HepG2 (cell line): ENCODE measurements at regions not wholly inside any gene's neighbourhood (a gene's known extent, or its start where the extent isn't known, plus 50 kb on each side); places are given as distances from the start of the nearest gene placed in this dataset.

Source experiments
- ATAC-seq: fragments of 200-7000 bp; cut with Tn5 transposase; 3 replicates; pipeline ENCODE4 v1.9.1; 2020; ENCODE audit warnings: mild to moderate bottlenecking, moderate library complexity
- BruUV-seq: library from RNA; stranded (reverse); fragments of 400-500 nt; replicated peaks from 2 replicates; lab custom pipeline; 2021; lab: Mats Ljungman, UMichigan
- CTCF ChIA-PET: fragments of 300-600 bp; formaldehyde crosslinking; extraction: SDS; loops from one replicate; lab custom pipeline; 2021; ENCODE audit warnings: low total read pairs, inconsistent platforms, low intra/inter-chr PET ratio; lab: Yijun Ruan, JAX
- POLR2A ChIA-PET: fragments of 350-600 bp; sonication (Branson Sonifier 250); formaldehyde crosslinking; loops from one replicate; lab custom pipeline; 2020; ENCODE audit warnings: antibody characterized with exemption, inconsistent platforms; lab: Yijun Ruan, JAX
- DNase-seq: peaks from one replicate; pipeline ENCODE4 v3.0.0-alpha.2; 2015; ENCODE audit warnings: low spot score
- FAIRE-seq: peaks from 3 replicates; lab custom pipeline; 2011; peaks lifted over from hg19 to GRCh38; lab: Jason Lieb, UNC
- H2AFZ ChIP-seq: one replicate; pipeline ENCODE4 v1.6.1; 2011; ENCODE audit warnings: low read length, inconsistent platforms
- H3K27ac ChIP-seq: fragments of 300-600 bp; 3 replicates; pipeline ENCODE4 v1.8.0; 2011; ENCODE audit warnings: mixed run types, mild to moderate bottlenecking, mixed read lengths, low read length, inconsistent platforms; ENCODE audit not compliant: insufficient read depth; ENCODE audit errors: extremely low read length
- H3K27me3 ChIP-seq, 2 experiments: fragments of 200-600 bp in 1 of 2; 2 replicates in 1 of 2; 3 replicates in 1 of 2; pipeline versions ENCODE4 v1.6.0 to v1.8.0; 2011; ENCODE audit warnings: low read length in 2 of 2, mild to moderate bottlenecking in 2 of 2, moderate library complexity in 2 of 2, inconsistent platforms in 1 of 2; ENCODE audit not compliant: insufficient read depth in 2 of 2, control insufficient read depth in 1 of 2
- H3K36me3 ChIP-seq, 2 experiments: fragments of 200-600 bp in 1 of 2; replicated peaks in 1 of 2; 2 replicates in 1 of 2; 3 replicates in 1 of 2; pipeline versions ENCODE4 v1.5.1 to v1.8.0; 2011; ENCODE audit warnings: low read length in 2 of 2, inconsistent platforms in 1 of 2; ENCODE audit not compliant: insufficient read depth in 2 of 2, control insufficient read depth in 1 of 2
- H3K4me1 ChIP-seq: 2 replicates; pipeline ENCODE4 v1.5.1; 2012; ENCODE audit warnings: low read length, inconsistent platforms; ENCODE audit not compliant: insufficient read depth
- H3K4me2 ChIP-seq: 2 replicates; pipeline ENCODE4 v1.6.0; 2011; ENCODE audit warnings: low read depth, low read length, inconsistent platforms
- H3K4me3 ChIP-seq, 3 experiments: fragments of 200-600 bp in 1 of 3; sonication (generic), shearing (Covaris generic) in 1 of 3; replicated peaks in 1 of 3; 2 replicates each; pipeline ENCODE4 v1.5.1; 2011 to 2016; ENCODE audit warnings: low read length in 3 of 3, inconsistent platforms in 2 of 3, low read depth in 2 of 3, mild to moderate bottlenecking in 2 of 3, control low read depth in 1 of 3, mixed read lengths in 1 of 3; ENCODE audit not compliant: insufficient read depth in 1 of 3
- H3K79me2 ChIP-seq: one replicate; pipeline ENCODE4 v1.6.1; 2011; ENCODE audit warnings: low read length, inconsistent platforms; ENCODE audit not compliant: insufficient read depth
- H3K9ac ChIP-seq: 2 replicates; pipeline ENCODE4 v1.6.0; 2011; ENCODE audit warnings: mild to moderate bottlenecking, low read depth, low read length, inconsistent platforms; ENCODE audit not compliant: insufficient read depth
- H3K9me3 ChIP-seq: 2 replicates; pipeline ENCODE4 v1.5.1; 2012; ENCODE audit warnings: mild to moderate bottlenecking, low read length
- H4K20me1 ChIP-seq: 2 replicates; pipeline ENCODE4 v1.6.0; 2011; ENCODE audit warnings: inconsistent platforms, mild to moderate bottlenecking, low read length, moderate library complexity; ENCODE audit not compliant: insufficient read depth
- ETV5 ChIP-seq: IDR thresholded peaks from 2 replicates; pipeline ENCODE4 v1.6.1; 2018; ENCODE audit warnings: missing biosample characterization, missing genetic modification reagents, inconsistent platforms, borderline replicate concordance
- GTF3A ChIP-seq: sonication (generic); formaldehyde crosslinking; conservative IDR thresholded peaks from 2 replicates; pipeline ENCODE4 v1.4.0; 2020; ENCODE audit warnings: mild to moderate bottlenecking, missing genetic modification reagents
- HES4 ChIP-seq: sonication (generic); formaldehyde crosslinking; IDR thresholded peaks from 2 replicates; pipeline ENCODE4 v1.9.0; 2021; ENCODE audit warnings: mild to moderate bottlenecking, missing genetic modification reagents, borderline replicate concordance
- JARID2 ChIP-seq: sonication (generic); formaldehyde crosslinking; IDR thresholded peaks from 2 replicates; pipeline ENCODE4 v1.8.1; 2023; ENCODE audit warnings: missing genetic modification reagents, inconsistent platforms; ENCODE audit not compliant: insufficient replicate concordance
- KLF9 ChIP-seq: IDR thresholded peaks from 2 replicates; pipeline ENCODE4 v1.6.1; 2016; ENCODE audit warnings: low read depth
- PRPF4 ChIP-seq: fragments of 200-400 bp; formaldehyde crosslinking; IDR thresholded peaks from 2 replicates; pipeline ENCODE4 v1.6.1; 2016; ENCODE audit warnings: low read length, low read depth; ENCODE audit not compliant: poor library complexity, severe bottlenecking
- RFX1 ChIP-seq: fragments of 450-650 bp; IDR thresholded peaks from 2 replicates; pipeline ENCODE4 v1.6.1; 2017
- RFXAP ChIP-seq: sonication (generic); formaldehyde crosslinking; IDR thresholded peaks from 2 replicates; pipeline ENCODE4 v1.4.0; 2020; ENCODE audit warnings: missing genetic modification reagents, borderline replicate concordance
- STAG1 ChIP-seq: sonication (generic); formaldehyde crosslinking; IDR thresholded peaks from 2 replicates; pipeline ENCODE4 v1.4.0; 2020; ENCODE audit warnings: missing genetic modification reagents
- TOPORS ChIP-seq: sonication (generic); formaldehyde crosslinking; IDR thresholded peaks from 2 replicates; pipeline ENCODE4 v1.8.0; 2023; ENCODE audit warnings: mild to moderate bottlenecking, missing genetic modification reagents
- ZNF274 ChIP-seq: sonication (generic); formaldehyde crosslinking; IDR thresholded peaks from 2 replicates; pipeline ENCODE4 v1.5.1; 2020; ENCODE audit warnings: mild to moderate bottlenecking, missing genetic modification reagents
- ZNF7 ChIP-seq: IDR thresholded peaks from 2 replicates; pipeline ENCODE4 v1.6.1; 2016; ENCODE audit warnings: missing biosample characterization, missing genetic modification reagents
- ZSCAN21 ChIP-seq: sonication (generic); formaldehyde crosslinking; IDR thresholded peaks from 2 replicates; pipeline ENCODE4 v1.8.0; 2022; ENCODE audit warnings: mild to moderate bottlenecking, missing genetic modification reagents, moderate library complexity, borderline replicate concordance
- WGBS: methylation state at CpG from one replicate; pipeline ENCODE4 v1.1.6; 2017; ENCODE audit warnings: low lambda C conversion rate; 5-methylcytosine and 5-hydroxymethylcytosine counted together
- in situ Hi-C: cut with HindIII; loops from 2 replicates; pipeline ENCODE4 v1.10.0; 2017; ENCODE audit warnings: low pct_unique_long_range_greater_than_20kb; ENCODE audit not compliant: extremely low pct_ligation_motif_present
- intact Hi-C: fragments of 100-400 bp; cut with micrococcal nuclease; formaldehyde crosslinking; loops from one replicate; pipeline ENCODE4 v1.10.0; 2022; ENCODE audit not compliant: unreplicated experiment
- TF ChIP-seq, protein P1 (sequence below), 2 experiments: IDR thresholded peaks; 2 replicates each; pipeline ENCODE4 v1.6.1; 2011 to 2012; ENCODE audit warnings: low read length in 2 of 2, borderline replicate concordance in 1 of 2, low read depth in 1 of 2, mild to moderate bottlenecking in 1 of 2, moderate library complexity in 1 of 2
- TF ChIP-seq, protein P2 (sequence below): sonication (generic); formaldehyde crosslinking; IDR thresholded peaks from 2 replicates; pipeline ENCODE4 v1.8.0; 2022; ENCODE audit warnings: mild to moderate bottlenecking, missing genetic modification reagents, moderate library complexity
- TF ChIP-seq, protein P3 (sequence below): sonication (generic); formaldehyde crosslinking; IDR thresholded peaks from 2 replicates; pipeline ENCODE4 v1.8.0; 2022; ENCODE audit warnings: mild to moderate bottlenecking, missing genetic modification reagents, borderline replicate concordance
- TF ChIP-seq, protein P4 (sequence below): sonication (generic); formaldehyde crosslinking; IDR thresholded peaks from 2 replicates; pipeline ENCODE4 v1.5.0; 2020; ENCODE audit warnings: mild to moderate bottlenecking, missing genetic modification reagents
- TF ChIP-seq, protein P5 (sequence below): sonication (generic); IDR thresholded peaks from 2 replicates; pipeline ENCODE4 v1.6.1; 2016; ENCODE audit warnings: low read depth, borderline replicate concordance

DNA sequence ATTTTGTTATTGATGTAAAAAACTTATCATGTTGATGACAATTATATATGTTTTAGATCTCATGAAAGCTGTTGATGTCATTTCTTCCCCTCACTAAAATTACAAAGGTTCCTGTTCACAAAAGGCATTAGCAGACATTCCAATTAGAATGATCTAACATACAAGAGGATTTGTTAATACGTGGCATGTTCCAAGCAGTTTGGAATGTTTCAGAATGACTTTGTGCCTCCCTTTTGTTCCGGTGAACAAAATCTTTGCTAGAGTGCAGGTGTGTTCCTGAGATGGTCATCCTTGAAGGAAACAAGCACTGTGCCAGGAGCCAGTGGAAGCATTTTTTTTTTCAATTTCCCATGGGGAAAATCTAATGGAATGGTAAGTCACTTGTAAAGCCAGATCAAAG, 108.0 kb upstream of the KCTD3 start:
- Histone ChIP-seq H3K9me3 (no peaks in the 10 kb centered on the region), H3K4me2 (no peak overlapping the region), H3K36me3 (no peaks in the 10 kb centered on the region), H2AFZ (no peak overlapping the region), H3K4me3 (no peak overlapping the region), H3K9ac (no peak overlapping the region), H4K20me1 (no peaks in the 10 kb centered on the region), H3K27ac (no peak overlapping the region), H3K4me1 (no peaks in the 10 kb centered on the region), H3K79me2 (no peaks in the 10 kb centered on the region), H3K27me3 (no peaks in the 10 kb centered on the region)
- POLR2A ChIA-PET = no interaction called here
- DNase-seq (no peak), ATAC-seq (no peak), FAIRE-seq (no peak)
- in situ Hi-C loops = no loop called here
- CTCF ChIA-PET = no interaction called here
- no TSS peak for BruUV-seq
- TF ChIP-seq PRPF4 (no peak), ZSCAN21 (no peak), RFXAP (CRISPR knock-in tag) (no peak), TOPORS (CRISPR knock-in tag) (no peak), HES4 (CRISPR knock-in tag) (no peak), ZNF274 (CRISPR knock-in tag) (no peak), GTF3A (CRISPR knock-in tag) (no peak), ETV5 (CRISPR knock-in tag) (no peak), JARID2 (no peak), STAG1 (no peak), RFX1 (no peak), KLF9 (CRISPR knock-in tag) (no peak), ZNF7 (CRISPR knock-in tag) (no peak)
- TF ChIP-seq, protein P1, sequence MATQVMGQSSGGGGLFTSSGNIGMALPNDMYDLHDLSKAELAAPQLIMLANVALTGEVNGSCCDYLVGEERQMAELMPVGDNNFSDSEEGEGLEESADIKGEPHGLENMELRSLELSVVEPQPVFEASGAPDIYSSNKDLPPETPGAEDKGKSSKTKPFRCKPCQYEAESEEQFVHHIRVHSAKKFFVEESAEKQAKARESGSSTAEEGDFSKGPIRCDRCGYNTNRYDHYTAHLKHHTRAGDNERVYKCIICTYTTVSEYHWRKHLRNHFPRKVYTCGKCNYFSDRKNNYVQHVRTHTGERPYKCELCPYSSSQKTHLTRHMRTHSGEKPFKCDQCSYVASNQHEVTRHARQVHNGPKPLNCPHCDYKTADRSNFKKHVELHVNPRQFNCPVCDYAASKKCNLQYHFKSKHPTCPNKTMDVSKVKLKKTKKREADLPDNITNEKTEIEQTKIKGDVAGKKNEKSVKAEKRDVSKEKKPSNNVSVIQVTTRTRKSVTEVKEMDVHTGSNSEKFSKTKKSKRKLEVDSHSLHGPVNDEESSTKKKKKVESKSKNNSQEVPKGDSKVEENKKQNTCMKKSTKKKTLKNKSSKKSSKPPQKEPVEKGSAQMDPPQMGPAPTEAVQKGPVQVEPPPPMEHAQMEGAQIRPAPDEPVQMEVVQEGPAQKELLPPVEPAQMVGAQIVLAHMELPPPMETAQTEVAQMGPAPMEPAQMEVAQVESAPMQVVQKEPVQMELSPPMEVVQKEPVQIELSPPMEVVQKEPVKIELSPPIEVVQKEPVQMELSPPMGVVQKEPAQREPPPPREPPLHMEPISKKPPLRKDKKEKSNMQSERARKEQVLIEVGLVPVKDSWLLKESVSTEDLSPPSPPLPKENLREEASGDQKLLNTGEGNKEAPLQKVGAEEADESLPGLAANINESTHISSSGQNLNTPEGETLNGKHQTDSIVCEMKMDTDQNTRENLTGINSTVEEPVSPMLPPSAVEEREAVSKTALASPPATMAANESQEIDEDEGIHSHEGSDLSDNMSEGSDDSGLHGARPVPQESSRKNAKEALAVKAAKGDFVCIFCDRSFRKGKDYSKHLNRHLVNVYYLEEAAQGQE (IDR thresholded peaks at IDR 0.05; ENCODE audit: borderline replicate concordance in 1 of 2, low read depth in 1 of 2, low read length in 2 of 2) = no peak
- TF ChIP-seq, protein P2, sequence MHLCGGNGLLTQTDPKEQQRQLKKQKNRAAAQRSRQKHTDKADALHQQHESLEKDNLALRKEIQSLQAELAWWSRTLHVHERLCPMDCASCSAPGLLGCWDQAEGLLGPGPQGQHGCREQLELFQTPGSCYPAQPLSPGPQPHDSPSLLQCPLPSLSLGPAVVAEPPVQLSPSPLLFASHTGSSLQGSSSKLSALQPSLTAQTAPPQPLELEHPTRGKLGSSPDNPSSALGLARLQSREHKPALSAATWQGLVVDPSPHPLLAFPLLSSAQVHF = no peak
- TF ChIP-seq, protein P3, sequence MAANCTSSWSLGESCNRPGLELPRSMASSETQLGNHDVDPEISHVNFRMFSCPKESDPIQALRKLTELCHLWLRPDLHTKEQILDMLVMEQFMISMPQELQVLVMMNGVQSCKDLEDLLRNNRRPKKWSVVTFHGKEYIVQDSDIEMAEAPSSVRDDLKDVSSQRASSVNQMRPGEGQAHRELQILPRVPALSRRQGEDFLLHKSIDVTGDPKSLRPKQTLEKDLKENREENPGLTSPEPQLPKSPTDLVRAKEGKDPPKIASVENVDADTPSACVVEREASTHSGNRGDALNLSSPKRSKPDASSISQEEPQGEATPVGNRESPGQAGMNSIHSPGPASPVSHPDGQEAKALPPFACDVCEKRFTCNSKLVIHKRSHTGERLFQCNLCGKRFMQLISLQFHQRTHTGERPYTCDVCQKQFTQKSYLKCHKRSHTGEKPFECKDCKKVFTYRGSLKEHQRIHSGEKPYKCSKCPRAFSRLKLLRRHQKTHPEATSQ = no peak
- TF ChIP-seq, protein P4, sequence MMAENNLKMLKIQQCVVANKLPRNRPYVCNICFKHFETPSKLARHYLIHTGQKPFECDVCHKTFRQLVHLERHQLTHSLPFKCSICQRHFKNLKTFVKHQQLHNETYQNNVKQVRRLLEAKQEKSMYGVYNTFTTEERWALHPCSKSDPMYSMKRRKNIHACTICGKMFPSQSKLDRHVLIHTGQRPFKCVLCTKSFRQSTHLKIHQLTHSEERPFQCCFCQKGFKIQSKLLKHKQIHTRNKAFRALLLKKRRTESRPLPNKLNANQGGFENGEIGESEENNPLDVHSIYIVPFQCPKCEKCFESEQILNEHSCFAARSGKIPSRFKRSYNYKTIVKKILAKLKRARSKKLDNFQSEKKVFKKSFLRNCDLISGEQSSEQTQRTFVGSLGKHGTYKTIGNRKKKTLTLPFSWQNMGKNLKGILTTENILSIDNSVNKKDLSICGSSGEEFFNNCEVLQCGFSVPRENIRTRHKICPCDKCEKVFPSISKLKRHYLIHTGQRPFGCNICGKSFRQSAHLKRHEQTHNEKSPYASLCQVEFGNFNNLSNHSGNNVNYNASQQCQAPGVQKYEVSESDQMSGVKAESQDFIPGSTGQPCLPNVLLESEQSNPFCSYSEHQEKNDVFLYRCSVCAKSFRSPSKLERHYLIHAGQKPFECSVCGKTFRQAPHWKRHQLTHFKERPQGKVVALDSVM (CRISPR knock-in tag) = no peak
- TF ChIP-seq, protein P5, sequence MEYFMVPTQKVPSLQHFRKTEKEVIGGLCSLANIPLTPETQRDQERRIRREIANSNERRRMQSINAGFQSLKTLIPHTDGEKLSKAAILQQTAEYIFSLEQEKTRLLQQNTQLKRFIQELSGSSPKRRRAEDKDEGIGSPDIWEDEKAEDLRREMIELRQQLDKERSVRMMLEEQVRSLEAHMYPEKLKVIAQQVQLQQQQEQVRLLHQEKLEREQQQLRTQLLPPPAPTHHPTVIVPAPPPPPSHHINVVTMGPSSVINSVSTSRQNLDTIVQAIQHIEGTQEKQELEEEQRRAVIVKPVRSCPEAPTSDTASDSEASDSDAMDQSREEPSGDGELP = no peak
- intact Hi-C loops = no loop called here
- WGBS = 20% methylated on average over 2 of the region's 2 CpGs
